Left lung (tissue), 4 donors: ENCODE measurements at regions not wholly inside any gene's neighbourhood (a gene's known extent, or its start where the extent isn't known, plus 50 kb on each side); places are given as distances from the start of the nearest gene placed in this dataset.
A peak's percentile ranks its signal among the peaks of the same experiment; 100 is the strongest.

Source experiments
- ATAC-seq: fragments of 200-7000 bp; cut with Tn5 transposase; one replicate; pipeline ENCODE4 v1.9.1; 2020; ENCODE audit warnings: moderate library complexity
- DNase-seq, 4 donors: peaks; one replicate each; pipeline ENCODE4 v3.0.0-alpha.2; 2013 to 2020
- H3K27ac ChIP-seq, 2 donors: fragments of 200-600 bp; sonication (generic) in 1 of 2; one replicate each; pipeline versions ENCODE4 v1.5.0 to v1.8.0; 2020 to 2021
- H3K27me3 ChIP-seq, 2 donors: fragments of 200-600 bp; sonication (generic) in 1 of 2; one replicate each; pipeline versions ENCODE4 v1.5.0 to v1.8.0; 2020 to 2021
- H3K36me3 ChIP-seq, 2 donors: fragments of 200-600 bp; sonication (generic) in 1 of 2; one replicate each; pipeline versions ENCODE4 v1.5.0 to v1.8.0; 2020 to 2021
- H3K4me1 ChIP-seq, 2 donors: fragments of 200-600 bp; one replicate each; pipeline ENCODE4 v1.8.0; 2021
- H3K4me3 ChIP-seq, 2 donors: fragments of 200-600 bp; sonication (generic) in 1 of 2; one replicate each; pipeline versions ENCODE4 v1.5.0 to v1.8.0; 2020 to 2021; ENCODE audit warnings: mild to moderate bottlenecking in 1 of 2
- H3K9me3 ChIP-seq, 2 donors: fragments of 200-600 bp; sonication (generic) in 1 of 2; one replicate each; pipeline versions ENCODE4 v1.5.0 to v1.8.0; 2020 to 2021
- intact Hi-C, 2 donors: fragments of 100-400 bp; cut with DNase I; formaldehyde crosslinking; loops; one replicate each; pipeline versions ENCODE4 v1.11.2 to v1.14.2; 2022
- TF ChIP-seq, protein P1 (sequence below), 2 donors: fragments of 200-600 bp; sonication (generic) in 1 of 2; IDR thresholded peaks; one replicate each; pipeline versions ENCODE4 v1.5.0 to v1.8.0; 2021; ENCODE audit warnings: antibody characterized with exemption in 2 of 2
- donor health status: DM: no; HTN: yes; CAD: no.
- donor health status: DM: no; HTN: no; CAD: no.

DNA sequence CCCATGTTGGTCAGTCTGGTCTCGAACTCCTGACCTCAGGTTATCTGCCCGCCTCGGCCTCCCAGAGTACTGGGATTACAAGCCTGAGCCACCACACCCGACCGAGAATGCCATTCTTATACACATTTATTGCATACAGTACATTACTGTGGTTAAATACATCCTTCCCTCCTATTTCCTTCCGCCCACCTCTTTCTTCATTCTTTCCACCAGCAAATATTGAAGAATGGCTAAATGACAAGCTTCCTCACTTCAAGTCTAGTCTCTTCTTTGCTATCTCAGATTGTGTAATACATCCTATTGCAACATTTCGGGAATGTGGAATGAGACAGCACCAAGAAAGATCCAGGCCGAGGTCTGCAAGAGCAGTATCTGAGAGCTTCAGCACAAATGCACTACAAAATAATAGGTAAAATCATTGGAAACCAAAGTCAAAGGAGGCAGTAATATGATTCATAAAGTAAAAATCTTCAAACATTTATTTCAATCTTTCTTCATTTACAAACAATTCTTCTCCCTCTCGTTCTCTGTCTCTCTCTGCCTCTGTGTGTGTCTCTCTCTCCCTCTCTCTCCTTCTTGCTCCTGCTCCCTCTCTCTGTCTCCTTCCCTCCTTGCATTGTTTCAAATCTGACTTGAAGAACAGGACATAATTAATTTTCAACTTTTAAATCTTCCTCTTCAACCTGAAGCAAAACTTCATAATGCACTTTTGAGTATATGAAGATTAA, 94.7 kb upstream of the TGFBR2 start:
- Histone ChIP-seq H3K36me3 (no peaks in the 10 kb centered on the region), H3K27ac (peak overlapping the region; percentile 17 to 41), H3K4me3 (no peak overlapping the region), H3K9me3 (no peaks in the 10 kb centered on the region), H3K27me3 (no peaks in the 10 kb centered on the region), H3K4me1 (peaks cover 4 to 15% of the 10 kb centered on the region in 2 donors)
- TF ChIP-seq, protein P1, sequence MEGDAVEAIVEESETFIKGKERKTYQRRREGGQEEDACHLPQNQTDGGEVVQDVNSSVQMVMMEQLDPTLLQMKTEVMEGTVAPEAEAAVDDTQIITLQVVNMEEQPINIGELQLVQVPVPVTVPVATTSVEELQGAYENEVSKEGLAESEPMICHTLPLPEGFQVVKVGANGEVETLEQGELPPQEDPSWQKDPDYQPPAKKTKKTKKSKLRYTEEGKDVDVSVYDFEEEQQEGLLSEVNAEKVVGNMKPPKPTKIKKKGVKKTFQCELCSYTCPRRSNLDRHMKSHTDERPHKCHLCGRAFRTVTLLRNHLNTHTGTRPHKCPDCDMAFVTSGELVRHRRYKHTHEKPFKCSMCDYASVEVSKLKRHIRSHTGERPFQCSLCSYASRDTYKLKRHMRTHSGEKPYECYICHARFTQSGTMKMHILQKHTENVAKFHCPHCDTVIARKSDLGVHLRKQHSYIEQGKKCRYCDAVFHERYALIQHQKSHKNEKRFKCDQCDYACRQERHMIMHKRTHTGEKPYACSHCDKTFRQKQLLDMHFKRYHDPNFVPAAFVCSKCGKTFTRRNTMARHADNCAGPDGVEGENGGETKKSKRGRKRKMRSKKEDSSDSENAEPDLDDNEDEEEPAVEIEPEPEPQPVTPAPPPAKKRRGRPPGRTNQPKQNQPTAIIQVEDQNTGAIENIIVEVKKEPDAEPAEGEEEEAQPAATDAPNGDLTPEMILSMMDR (IDR thresholded peaks at IDR 0.05), result no peak
- ATAC-seq, result peak; percentile 82
- intact Hi-C loops, result no loop called here
- DNase-seq, result peak in 3 of 4 donors; percentile 43 to 76 (median 59)

DNA sequence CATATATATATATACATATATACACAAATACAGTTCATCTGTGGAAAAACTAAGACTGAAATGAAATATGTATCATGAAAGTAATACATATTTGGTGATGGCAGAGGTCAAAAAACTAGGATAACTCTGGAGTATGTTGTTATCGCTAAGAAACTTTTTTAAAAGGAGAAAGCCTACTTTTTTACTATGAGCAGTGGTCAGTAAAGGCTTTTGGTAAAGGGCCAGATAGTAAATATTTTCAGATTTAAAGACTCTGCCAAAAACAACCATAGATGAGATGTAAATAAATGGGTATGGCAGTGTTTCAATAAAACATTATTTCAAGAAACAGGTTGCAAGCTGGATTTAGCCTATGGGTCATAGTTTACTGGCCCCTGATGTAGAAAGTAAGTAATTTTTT, 93.8 kb upstream of the TGFBR2 start:
- Histone ChIP-seq H3K9me3 (no peaks in the 10 kb centered on the region), H3K4me1 (peaks cover 4 to 15% of the 10 kb centered on the region in 2 donors), H3K27me3 (no peaks in the 10 kb centered on the region), H3K4me3 (no peak overlapping the region), H3K36me3 (no peaks in the 10 kb centered on the region), H3K27ac (peak overlapping the region in 1 of 2 donors; percentile 41)
- intact Hi-C loops, result no loop called here
- TF ChIP-seq, protein P1 (IDR thresholded peaks at IDR 0.05), result no peak
- ATAC-seq (no peak), DNase-seq (no peak)

DNA sequence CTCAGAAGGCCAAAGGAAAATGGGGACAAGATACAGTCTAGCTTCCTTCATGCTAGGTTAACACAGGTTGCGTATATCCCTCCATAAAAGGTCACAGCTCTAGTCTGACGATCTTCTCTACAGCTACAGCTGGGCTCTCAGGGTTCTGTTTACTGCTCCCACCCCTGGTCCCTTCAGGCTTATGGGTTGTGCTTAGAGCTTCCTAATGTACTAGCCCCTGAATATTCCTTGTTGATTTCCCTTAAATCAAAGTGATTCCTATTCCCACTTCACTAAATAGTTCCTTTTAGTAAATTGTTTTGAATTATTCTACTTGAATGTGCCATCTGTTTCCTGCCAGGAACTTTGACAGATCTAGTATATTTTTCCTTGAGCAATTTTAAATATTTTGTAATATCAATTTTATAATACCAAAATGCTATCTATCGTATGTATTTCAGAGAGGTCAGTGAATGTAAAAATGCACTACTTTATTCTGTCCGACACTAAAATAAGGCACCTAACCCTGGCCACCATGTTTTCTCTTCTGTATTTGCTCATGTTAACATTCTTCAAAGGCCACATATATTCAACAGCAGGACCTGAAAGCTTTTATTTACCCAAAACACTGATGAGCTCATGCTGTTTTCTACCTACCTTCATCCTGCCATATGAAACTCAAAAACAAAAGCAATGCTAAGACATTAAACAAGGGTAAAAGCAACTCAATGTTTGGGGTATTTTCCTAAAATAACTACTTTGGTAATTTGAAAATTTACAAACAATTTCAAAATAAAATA, 92.8 kb upstream of the TGFBR2 start:
- intact Hi-C loops, result no loop called here

DNA sequence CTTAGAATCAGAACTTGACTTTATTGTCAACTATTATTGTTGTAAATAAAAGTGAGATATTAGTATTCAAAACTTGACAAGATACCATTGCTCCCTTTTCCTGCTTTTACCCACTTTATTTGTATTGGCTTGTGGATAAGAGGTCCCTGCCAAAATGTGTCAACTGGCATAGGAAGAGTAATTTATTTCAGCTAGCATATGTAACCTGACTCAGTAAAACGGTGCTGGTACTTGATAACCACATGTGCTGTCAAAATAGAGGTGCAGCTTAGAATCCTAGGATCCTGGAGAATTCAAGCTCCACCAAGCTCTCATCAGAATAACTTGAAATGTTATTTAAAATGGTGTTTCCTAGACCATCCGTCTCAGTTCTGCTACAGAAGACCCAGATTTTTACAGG, 90.2 kb upstream of the TGFBR2 start:
- Histone ChIP-seq H3K27ac (no peak overlapping the region), H3K9me3 (no peaks in the 10 kb centered on the region), H3K4me1 (peaks cover 14 to 40% of the 10 kb centered on the region in 2 donors), H3K36me3 (no peaks in the 10 kb centered on the region), H3K27me3 (no peaks in the 10 kb centered on the region), H3K4me3 (no peak overlapping the region)
- ATAC-seq (no peak), DNase-seq (no peak)
- intact Hi-C loops, result no loop called here
- TF ChIP-seq, protein P1 (IDR thresholded peaks at IDR 0.05), result no peak

More for the DNA sequence above, 92.8 kb upstream of the TGFBR2 start:
- Histone ChIP-seq H3K27me3 (no peaks in the 10 kb centered on the region), H3K4me1 (peaks cover 14 to 23% of the 10 kb centered on the region in 2 donors), H3K36me3 (no peaks in the 10 kb centered on the region), H3K9me3 (no peaks in the 10 kb centered on the region), H3K27ac (no peak overlapping the region), H3K4me3 (no peak overlapping the region)
- TF ChIP-seq, protein P1 (IDR thresholded peaks at IDR 0.05), result no peak
- no peak for DNase-seq
- no peak for ATAC-seq

DNA sequence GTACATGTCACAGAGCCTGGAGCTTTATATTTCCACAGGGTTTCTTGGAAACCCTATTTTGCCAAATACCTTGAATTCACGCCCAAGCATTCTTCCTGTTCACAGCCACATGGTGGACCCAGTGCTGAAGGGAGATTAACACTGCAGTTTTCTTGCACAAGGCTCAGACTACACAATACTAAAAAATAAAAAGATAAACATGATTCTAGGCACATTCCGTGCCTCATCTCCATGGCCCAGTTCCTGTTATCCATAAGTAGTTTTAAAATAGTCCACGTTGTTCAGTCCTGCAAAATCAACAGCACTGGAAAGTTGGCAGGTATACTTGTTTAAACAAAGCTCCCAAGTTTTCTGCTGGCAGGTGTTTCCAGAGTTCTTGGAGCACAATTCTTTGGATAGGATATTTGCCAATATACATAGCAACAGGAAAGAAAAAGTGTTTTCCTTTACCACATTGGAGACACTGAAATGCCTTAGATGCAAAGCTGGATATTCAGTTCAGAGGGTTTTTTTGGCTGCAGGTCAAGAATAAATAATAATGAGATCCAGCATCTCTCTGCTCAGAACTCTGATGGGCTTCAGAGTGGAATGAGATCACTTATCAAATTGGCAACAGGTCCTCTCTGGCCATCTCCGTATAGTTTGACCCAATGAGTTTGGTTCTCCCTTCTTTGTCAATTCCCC, 88.1 kb upstream of the TGFBR2 start:
- peak in 1 of 4 donors; percentile 69 for DNase-seq
- intact Hi-C loops, result no loop called here
- H3K27ac ChIP-seq, result peak overlapping the region; percentile 63 to 66

More for the DNA sequence above, 88.1 kb upstream of the TGFBR2 start:
- ATAC-seq, result peak; percentile 89
- TF ChIP-seq, protein P1 (IDR thresholded peaks at IDR 0.05), result no peak
- Histone ChIP-seq H3K36me3 (no peaks in the 10 kb centered on the region), H3K9me3 (no peaks in the 10 kb centered on the region), H3K4me1 (peaks cover 10 to 29% of the 10 kb centered on the region in 2 donors), H3K27me3 (no peaks in the 10 kb centered on the region), H3K4me3 (no peak overlapping the region)
